Mesenchymal stem cell (in vitro differentiated cells and primary cell): ENCODE measurements at regions not wholly inside any gene's neighbourhood (a gene's known extent, or its start where the extent isn't known, plus 50 kb on each side); places are given as distances from the start of the nearest gene placed in this dataset.

Experiments used
- DNase-seq: peaks from one replicate; pipeline ENCODE4 v3.0.0-alpha.2; 2013
- H2AFZ ChIP-seq: one replicate; pipeline ENCODE4 v1.6.1; 2013; ENCODE audit warnings: low read depth, mild to moderate bottlenecking, control low read depth, inconsistent platforms, low read length, moderate library complexity
- H2AK5ac ChIP-seq: 2 replicates; pipeline ENCODE4 v1.6.1; 2013; ENCODE audit warnings: low read length, moderate library complexity, mild to moderate bottlenecking, inconsistent platforms; ENCODE audit not compliant: severe bottlenecking
- H2BK120ac ChIP-seq: one replicate; pipeline ENCODE4 v1.6.1; 2013; ENCODE audit warnings: low read depth, mild to moderate bottlenecking, inconsistent platforms, low read length, moderate library complexity
- H2BK12ac ChIP-seq, 2 experiments: one replicate each; pipeline ENCODE4 v1.6.1; 2013; ENCODE audit warnings: inconsistent platforms in 2 of 2, low read length in 2 of 2, mild to moderate bottlenecking in 2 of 2, moderate library complexity in 2 of 2, control low read depth in 1 of 2
- H2BK15ac ChIP-seq: one replicate; pipeline ENCODE4 v1.6.1; 2013; ENCODE audit warnings: mild to moderate bottlenecking, low read depth, inconsistent platforms; ENCODE audit not compliant: poor library complexity, severe bottlenecking
- H2BK5ac ChIP-seq: 2 replicates; pipeline ENCODE4 v1.6.1; 2013; ENCODE audit warnings: low read depth, mild to moderate bottlenecking, low read length, control low read depth, inconsistent platforms; ENCODE audit not compliant: poor library complexity, severe bottlenecking
- H3K14ac ChIP-seq, 2 experiments: one replicate each; pipeline ENCODE4 v1.6.1; 2013; ENCODE audit warnings: inconsistent platforms in 2 of 2, low read length in 2 of 2, control low read depth in 1 of 2, mild to moderate bottlenecking in 1 of 2, moderate library complexity in 1 of 2
- H3K18ac ChIP-seq, 2 experiments: one replicate each; pipeline ENCODE4 v1.6.1; 2013; ENCODE audit warnings: inconsistent platforms in 2 of 2, low read length in 2 of 2, control low read depth in 1 of 2, low read depth in 1 of 2, mild to moderate bottlenecking in 1 of 2
- H3K23ac ChIP-seq, 2 experiments: one replicate each; pipeline ENCODE4 v1.6.1; 2013; ENCODE audit warnings: inconsistent platforms in 2 of 2, low read length in 2 of 2, mild to moderate bottlenecking in 2 of 2, moderate library complexity in 2 of 2, control low read depth in 1 of 2
- H3K27ac ChIP-seq: 2 replicates; pipeline ENCODE4 v1.5.1; 2013; ENCODE audit warnings: mild to moderate bottlenecking, moderate library complexity, low read length, control low read depth, inconsistent platforms; ENCODE audit not compliant: poor library complexity, severe bottlenecking
- H3K27me3 ChIP-seq, 2 experiments: 2 replicates each; pipeline versions ENCODE4 v1.6.1 to v1.7.0; 2013; ENCODE audit warnings: low read length in 2 of 2, mild to moderate bottlenecking in 2 of 2, moderate library complexity in 2 of 2, control low read depth in 1 of 2, inconsistent platforms in 1 of 2; ENCODE audit not compliant: control insufficient read depth in 1 of 2, insufficient read depth in 1 of 2
- H3K36me3 ChIP-seq, 2 experiments: 2 replicates each; pipeline versions ENCODE4 v1.6.1 to v1.7.0; 2013; ENCODE audit warnings: low read length in 2 of 2, control low read depth in 1 of 2, inconsistent platforms in 1 of 2, low read depth in 1 of 2, mild to moderate bottlenecking in 1 of 2; ENCODE audit not compliant: insufficient read depth in 2 of 2, control insufficient read depth in 1 of 2
- H3K4ac ChIP-seq, 2 experiments: one replicate each; pipeline ENCODE4 v1.6.1; 2013; ENCODE audit warnings: inconsistent platforms in 2 of 2, low read length in 2 of 2, mild to moderate bottlenecking in 2 of 2, moderate library complexity in 2 of 2, control low read depth in 1 of 2, low read depth in 1 of 2
- H3K4me1 ChIP-seq: 2 replicates; pipeline ENCODE4 v1.6.1; 2013; ENCODE audit warnings: low read depth, low read length, control low read depth; ENCODE audit not compliant: control insufficient read depth, insufficient read depth
- H3K4me2 ChIP-seq: 2 replicates; pipeline ENCODE4 v1.6.1; 2013; ENCODE audit warnings: low read length, mild to moderate bottlenecking, inconsistent platforms; ENCODE audit not compliant: poor library complexity, severe bottlenecking
- H3K4me3 ChIP-seq, 2 experiments: 2 replicates each; pipeline versions ENCODE4 v1.5.1 to v1.7.0; 2013; ENCODE audit warnings: low read length in 2 of 2, mild to moderate bottlenecking in 2 of 2, control low read depth in 1 of 2, low read depth in 1 of 2; ENCODE audit not compliant: insufficient read depth in 1 of 2
- H3K79me1 ChIP-seq: replicated peaks from 2 replicates; pipeline ENCODE4 v1.6.1; 2013; ENCODE audit warnings: mild to moderate bottlenecking, control low read depth, low read length, inconsistent platforms; ENCODE audit not compliant: poor library complexity, severe bottlenecking
- H3K9ac ChIP-seq: 2 replicates; pipeline ENCODE4 v1.7.0; 2013; ENCODE audit warnings: mild to moderate bottlenecking, low read length, moderate library complexity
- H3K9me3 ChIP-seq: 2 replicates; pipeline ENCODE4 v1.7.0; 2013; ENCODE audit warnings: mild to moderate bottlenecking, low read length; ENCODE audit not compliant: control insufficient read depth
- H4K8ac ChIP-seq: one replicate; pipeline ENCODE4 v1.6.1; 2013; ENCODE audit warnings: inconsistent platforms, mild to moderate bottlenecking, low read length, moderate library complexity
- H4K91ac ChIP-seq: one replicate; pipeline ENCODE4 v1.6.1; 2013; ENCODE audit warnings: mild to moderate bottlenecking, low read length, inconsistent platforms
- WGBS: methylation state at CpG from one replicate; pipeline ENCODE4 v1.1.7; 2013; ENCODE audit warnings: mixed read lengths; 5-methylcytosine and 5-hydroxymethylcytosine counted together

- H3K27ac ChIP-seq = no peak overlapping the region
- H3K4me2 ChIP-seq = no peak overlapping the region
- H3K18ac ChIP-seq = no peak overlapping the region
- H3K4me1 ChIP-seq = no peaks in the 10 kb centered on the region
- no peaks in the 10 kb centered on the region for H3K79me1 ChIP-seq
- H2AK5ac ChIP-seq = no peak overlapping the region
- H2BK120ac ChIP-seq = no peak overlapping the region
- H2BK5ac ChIP-seq = no peak overlapping the region
- no peak overlapping the region for H3K14ac ChIP-seq
- DNase-seq = no peak
- H3K9ac ChIP-seq = no peak overlapping the region
- WGBS = 77% methylated on average over 8 of the region's 8 CpGs
- H3K4me3 ChIP-seq = no peak overlapping the region
- H2AFZ ChIP-seq = no peak overlapping the region
- H3K36me3 ChIP-seq = no peaks in the 10 kb centered on the region
- H2BK12ac ChIP-seq = no peak overlapping the region
- no peaks in the 10 kb centered on the region for H3K9me3 ChIP-seq
- no peak overlapping the region for H4K8ac ChIP-seq
- no peak overlapping the region for H3K4ac ChIP-seq
- H4K91ac ChIP-seq = no peak overlapping the region
- no peak overlapping the region for H3K23ac ChIP-seq
- no peaks in the 10 kb centered on the region for H3K27me3 ChIP-seq
- no peak overlapping the region for H2BK15ac ChIP-seq
These were observed 201.8 kb upstream of the ZC3H12A start for GRCh38 chr1:37272626-37273025.

- Histone ChIP-seq H3K9me3 (no peaks in the 10 kb centered on the region), H2AFZ (no peak overlapping the region), H3K23ac (no peak overlapping the region), H3K4me1 (no peaks in the 10 kb centered on the region), H2BK15ac (no peak overlapping the region), H2BK12ac (no peak overlapping the region), H3K27ac (no peak overlapping the region), H3K18ac (no peak overlapping the region), H4K8ac (no peak overlapping the region), H4K91ac (no peak overlapping the region), H3K4me3 (no peak overlapping the region), H2BK5ac (no peak overlapping the region), H2BK120ac (no peak overlapping the region), H3K4ac (no peak overlapping the region), H3K4me2 (no peak overlapping the region), H3K36me3 (no peaks in the 10 kb centered on the region), H3K14ac (no peak overlapping the region), H2AK5ac (no peak overlapping the region), H3K79me1 (no peaks in the 10 kb centered on the region), H3K27me3 (no peaks in the 10 kb centered on the region), H3K9ac (no peak overlapping the region)
- WGBS = 79% methylated on average over 8 of the region's 8 CpGs
- no peak for DNase-seq
These were observed 199.9 kb upstream of the ZC3H12A start for GRCh38 chr1:37274486-37274885.

DNA sequence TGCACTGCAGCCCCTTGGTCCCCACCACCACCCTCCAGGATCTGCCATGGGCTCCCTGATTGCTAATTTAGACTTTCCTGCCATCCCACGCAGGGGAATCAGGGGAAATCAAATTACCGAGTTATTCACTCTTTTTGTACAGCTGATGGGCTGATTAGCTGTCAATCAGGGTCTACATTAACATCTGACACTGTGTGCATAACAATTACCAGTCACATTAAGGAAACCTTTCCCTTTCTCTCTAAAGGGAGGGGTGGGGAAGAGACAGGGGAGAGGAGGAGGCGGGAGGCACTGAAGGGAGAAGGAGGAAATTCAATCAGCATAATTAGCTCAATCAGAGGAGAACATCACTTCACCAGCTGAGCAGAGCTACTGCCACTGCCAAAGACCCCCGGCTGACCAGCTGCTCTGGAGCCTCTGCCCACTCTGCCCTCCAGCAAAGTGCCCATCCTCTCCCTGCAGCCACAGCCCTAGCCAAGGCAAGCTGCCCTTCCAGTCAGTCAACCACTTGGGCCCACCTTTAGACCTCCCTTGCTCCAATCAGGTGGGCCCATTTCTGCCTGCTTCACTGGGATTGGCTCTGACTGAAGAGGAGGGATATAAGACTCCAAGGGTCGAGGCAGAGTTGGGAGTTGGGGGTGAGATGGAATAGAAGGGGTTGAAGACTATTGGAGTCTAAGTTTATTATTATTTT is 199.3 kb upstream of the ZC3H12A start:
- Histone ChIP-seq H2BK15ac (no peak overlapping the region), H2AFZ (no peak overlapping the region), H3K18ac (no peak overlapping the region), H3K27me3 (no peaks in the 10 kb centered on the region), H3K4me1 (no peaks in the 10 kb centered on the region), H3K9ac (no peak overlapping the region), H4K91ac (no peak overlapping the region), H3K79me1 (no peaks in the 10 kb centered on the region), H2BK5ac (no peak overlapping the region), H3K14ac (no peak overlapping the region), H2BK12ac (no peak overlapping the region), H3K4me2 (no peak overlapping the region), H3K23ac (no peak overlapping the region), H2BK120ac (no peak overlapping the region), H3K27ac (no peak overlapping the region), H3K4me3 (no peak overlapping the region), H3K4ac (no peak overlapping the region), H3K9me3 (no peaks in the 10 kb centered on the region), H4K8ac (no peak overlapping the region), H3K36me3 (no peaks in the 10 kb centered on the region), H2AK5ac (no peak overlapping the region)
- no peak for DNase-seq
- WGBS = 42% methylated on average over 4 of the region's 5 CpGs

DNA sequence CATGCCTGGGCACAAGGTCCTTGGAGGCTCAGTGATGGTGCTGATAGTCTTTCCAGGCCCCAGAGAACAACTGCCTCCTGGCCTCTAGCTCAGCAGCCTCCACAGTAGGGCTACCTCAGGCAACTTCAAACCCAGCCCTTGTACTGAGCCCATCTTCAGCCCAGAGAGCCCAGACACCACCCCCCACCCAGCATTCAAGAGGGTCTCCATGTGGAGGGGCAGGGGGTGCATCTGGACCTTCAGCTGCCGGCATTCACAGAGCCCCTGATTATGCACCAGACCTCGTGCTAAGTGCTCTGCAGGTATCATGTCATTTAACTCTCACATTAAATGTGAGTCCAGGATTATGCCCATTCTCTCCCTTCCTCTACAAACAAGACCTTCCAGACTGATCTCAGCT is 197.0 kb upstream of the ZC3H12A start:
- no peak overlapping the region for H2BK5ac ChIP-seq
- H2BK15ac ChIP-seq = no peak overlapping the region
- H4K91ac ChIP-seq = no peak overlapping the region
- no peak overlapping the region for H2AK5ac ChIP-seq
- no peak for DNase-seq
- H2AFZ ChIP-seq = no peak overlapping the region
- peaks cover 8% of the 10 kb centered on the region for H3K9me3 ChIP-seq
- no peak overlapping the region for H4K8ac ChIP-seq
- H3K14ac ChIP-seq = no peak overlapping the region
- H3K18ac ChIP-seq = no peak overlapping the region
- H3K36me3 ChIP-seq = no peaks in the 10 kb centered on the region
- H3K79me1 ChIP-seq = no peaks in the 10 kb centered on the region
- H3K4ac ChIP-seq = no peak overlapping the region
- no peak overlapping the region for H2BK12ac ChIP-seq
- no peaks in the 10 kb centered on the region for H3K4me1 ChIP-seq
- WGBS = 63% methylated on average over 2 of the region's 2 CpGs
- no peak overlapping the region for H3K4me3 ChIP-seq
- H2BK120ac ChIP-seq = no peak overlapping the region
- H3K27ac ChIP-seq = no peak overlapping the region
- H3K27me3 ChIP-seq = no peaks in the 10 kb centered on the region
- H3K9ac ChIP-seq = no peak overlapping the region
- no peak overlapping the region for H3K23ac ChIP-seq
- H3K4me2 ChIP-seq = no peak overlapping the region
